Kidney (tissue), 13 donors: ENCODE measurements at regions not wholly inside any gene's neighbourhood (a gene's known extent, or its start where the extent isn't known, plus 50 kb on each side); places are given as distances from the start of the nearest gene placed in this dataset.

Source experiments
- DNase-seq, 5 donors: peaks; one replicate each; pipeline ENCODE4 v3.0.0-alpha.2; 2013 to 2020
- FAIRE-seq: peaks from 2 replicates; lab custom pipeline; 2012; peaks lifted over from hg19 to GRCh38; lab: Jason Lieb, UNC
- H3K27ac ChIP-seq, 2 donors: one replicate each; pipeline ENCODE4 v1.7.0; 2013; ENCODE audit warnings: low read depth in 2 of 2, low read length in 2 of 2, inconsistent platforms in 1 of 2
- H3K27me3 ChIP-seq: one replicate; pipeline ENCODE4 v1.7.1; 2013; ENCODE audit warnings: low read length, inconsistent platforms; ENCODE audit not compliant: control insufficient read depth, insufficient read depth
- H3K36me3 ChIP-seq, 3 donors: one replicate each; pipeline versions ENCODE4 v1.7.0 to v1.7.1; 2013; ENCODE audit warnings: low read length in 3 of 3, control low read depth in 1 of 3, inconsistent platforms in 1 of 3; ENCODE audit not compliant: insufficient read depth in 3 of 3, control insufficient read depth in 2 of 3
- H3K4me1 ChIP-seq, 3 donors: one replicate each; pipeline versions ENCODE4 v1.7.0 to v1.7.1; 2013; ENCODE audit warnings: low read length in 3 of 3, inconsistent platforms in 1 of 3, low read depth in 1 of 3; ENCODE audit not compliant: control insufficient read depth in 2 of 3, insufficient read depth in 2 of 3
- H3K4me3 ChIP-seq, 3 donors: one replicate each; pipeline versions ENCODE4 v1.7.0 to v1.8.1; 2013; ENCODE audit warnings: low read length in 3 of 3, control low read depth in 1 of 3, inconsistent platforms in 1 of 3
- H3K9ac ChIP-seq, 3 donors: one replicate each; pipeline versions ENCODE4 v1.7.0 to v1.7.1; 2013; ENCODE audit warnings: low read length in 3 of 3, control low read depth in 1 of 3, inconsistent platforms in 1 of 3
- H3K9me3 ChIP-seq, 3 donors: one replicate each; pipeline versions ENCODE4 v1.7.0 to v1.7.1; 2013; ENCODE audit warnings: low read length in 3 of 3, control low read depth in 1 of 3, inconsistent platforms in 1 of 3; ENCODE audit not compliant: control insufficient read depth in 2 of 3, insufficient read depth in 1 of 3
- intact Hi-C: fragments of 100-400 bp; cut with DNase I; formaldehyde crosslinking; loops from one replicate; pipeline ENCODE4 v1.11.1; 2022
- TF ChIP-seq, protein P1 (sequence below): IDR thresholded peaks from 3 replicates; pipeline ENCODE4 v1.5.1; 2012; ENCODE audit warnings: mild to moderate bottlenecking, moderate library complexity, borderline replicate concordance; ENCODE audit not compliant: insufficient read depth; ENCODE audit errors: extremely low read depth
- donor health status: control.
- donor health status: control.
- donor health status: control.
- donor health status: control.
- donor health status: control.
- donor health status: DM: yes; HTN: yes; CAD: no.
- donor health status: Normal renal cell carcinoma (clear cell type).

- DNase-seq (peak in 3 of 5 donors; percentile 50 to 77 (median 65)), FAIRE-seq (no peak)
- no peak overlapping the region for H3K27ac ChIP-seq
- H3K9me3 ChIP-seq: no peaks in the 10 kb centered on the region
- H3K27me3 ChIP-seq: no peaks in the 10 kb centered on the region
- TF ChIP-seq, protein P1, sequence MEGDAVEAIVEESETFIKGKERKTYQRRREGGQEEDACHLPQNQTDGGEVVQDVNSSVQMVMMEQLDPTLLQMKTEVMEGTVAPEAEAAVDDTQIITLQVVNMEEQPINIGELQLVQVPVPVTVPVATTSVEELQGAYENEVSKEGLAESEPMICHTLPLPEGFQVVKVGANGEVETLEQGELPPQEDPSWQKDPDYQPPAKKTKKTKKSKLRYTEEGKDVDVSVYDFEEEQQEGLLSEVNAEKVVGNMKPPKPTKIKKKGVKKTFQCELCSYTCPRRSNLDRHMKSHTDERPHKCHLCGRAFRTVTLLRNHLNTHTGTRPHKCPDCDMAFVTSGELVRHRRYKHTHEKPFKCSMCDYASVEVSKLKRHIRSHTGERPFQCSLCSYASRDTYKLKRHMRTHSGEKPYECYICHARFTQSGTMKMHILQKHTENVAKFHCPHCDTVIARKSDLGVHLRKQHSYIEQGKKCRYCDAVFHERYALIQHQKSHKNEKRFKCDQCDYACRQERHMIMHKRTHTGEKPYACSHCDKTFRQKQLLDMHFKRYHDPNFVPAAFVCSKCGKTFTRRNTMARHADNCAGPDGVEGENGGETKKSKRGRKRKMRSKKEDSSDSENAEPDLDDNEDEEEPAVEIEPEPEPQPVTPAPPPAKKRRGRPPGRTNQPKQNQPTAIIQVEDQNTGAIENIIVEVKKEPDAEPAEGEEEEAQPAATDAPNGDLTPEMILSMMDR: no peak
- intact Hi-C loops: no loop called here
- H3K36me3 ChIP-seq: no peaks in the 10 kb centered on the region
- H3K9ac ChIP-seq: no peak overlapping the region
- H3K4me1 ChIP-seq: no peaks in the 10 kb centered on the region
- no peak overlapping the region for H3K4me3 ChIP-seq
Observed at GRCh38 chr10:104548090-104548489, 93.0 kb upstream of the SORCS3 start.

- no peak for FAIRE-seq
- H3K9me3 ChIP-seq: no peaks in the 10 kb centered on the region
- no peak for DNase-seq
- H3K27me3 ChIP-seq: no peaks in the 10 kb centered on the region
- H3K4me1 ChIP-seq: no peaks in the 10 kb centered on the region
- TF ChIP-seq, protein P1: no peak
- H3K36me3 ChIP-seq: no peaks in the 10 kb centered on the region
- H3K9ac ChIP-seq: no peak overlapping the region
- H3K4me3 ChIP-seq: no peak overlapping the region
- H3K27ac ChIP-seq: no peak overlapping the region
- intact Hi-C loops: no loop called here
Observed at GRCh38 chr10:104556831-104557230, 84.3 kb upstream of the SORCS3 start.

GRCh38 chr10:104557966-104558365, 83.1 kb upstream of the SORCS3 start:
- Histone ChIP-seq H3K27me3 (no peaks in the 10 kb centered on the region), H3K27ac (no peak overlapping the region), H3K4me1 (no peaks in the 10 kb centered on the region), H3K9me3 (no peaks in the 10 kb centered on the region), H3K4me3 (no peak overlapping the region), H3K36me3 (no peaks in the 10 kb centered on the region), H3K9ac (no peak overlapping the region)
- no peak for FAIRE-seq
- TF ChIP-seq, protein P1: no peak
- intact Hi-C loops: no loop called here
- DNase-seq: no peak

- intact Hi-C loops: no loop called here
- TF ChIP-seq, protein P1: no peak
- no peaks in the 10 kb centered on the region for H3K4me1 ChIP-seq
- no peaks in the 10 kb centered on the region for H3K9me3 ChIP-seq
- H3K27ac ChIP-seq: no peak overlapping the region
- DNase-seq (no peak), FAIRE-seq (no peak)
- H3K9ac ChIP-seq: no peak overlapping the region
- no peaks in the 10 kb centered on the region for H3K27me3 ChIP-seq
- no peak overlapping the region for H3K4me3 ChIP-seq
- H3K36me3 ChIP-seq: no peaks in the 10 kb centered on the region
Observed at GRCh38 chr10:104559935-104560334, 81.2 kb upstream of the SORCS3 start.
